ENCODE measurements at regions not wholly inside any gene's neighbourhood (a gene's known extent, or its start where the extent isn't known, plus 50 kb on each side); places are given as distances from the start of the nearest gene placed in this dataset.

- TF ChIP-seq CTCF (optimal IDR thresholded peaks at IDR 0.05 in 1 of 3, IDR thresholded peaks at IDR 0.05 in 1 of 3, conservative IDR thresholded peaks at IDR 0.05 in 1 of 3; ENCODE audit: extremely low read depth in 1 of 3, insufficient read depth in 2 of 3, low read length in 3 of 3) (peak in 2 of 3 experiments; percentile 57 to 66), EZH2 (IDR thresholded peaks at IDR 0.05; ENCODE audit: low read length) (no peak)
These were observed 239.9 kb upstream of the ZC3H12C start for GRCh38 chr11:109853156-109853776.
